ENCODE measurements at regions not wholly inside any gene's neighbourhood (a gene's known extent, or its start where the extent isn't known, plus 50 kb on each side); places are given as distances from the start of the nearest gene placed in this dataset.

GRCh38 chr6:115323001-115323400, 737.7 kb downstream of the FRK start:
- TF ChIP-seq NFYA (IDR thresholded peaks at IDR 0.05; ENCODE audit: borderline replicate concordance, low read depth, low read length) (no peak), ZSCAN29 (IDR thresholded peaks at IDR 0.05) (no peak), NR2C2 (IDR thresholded peaks at IDR 0.05; ENCODE audit: borderline replicate concordance, control insufficient read depth, insufficient read length, low read depth) (no peak), CTCF (IDR thresholded peaks at IDR 0.05 in 2 of 3, conservative IDR thresholded peaks at IDR 0.05 in 1 of 3; ENCODE audit: control insufficient read depth in 2 of 3, extremely low read depth in 1 of 3, insufficient read depth in 1 of 3, low read depth in 3 of 3, low read length in 3 of 3) (no peak), POLR2AphosphoS5 (IDR thresholded peaks at IDR 0.05; ENCODE audit: low read length) (no peak), EP300 (IDR thresholded peaks at IDR 0.05; ENCODE audit: borderline replicate concordance in 1 of 2, control insufficient read depth in 1 of 2, low read depth in 2 of 2, low read length in 2 of 2) (no peak), ZNF384 (IDR thresholded peaks at IDR 0.05; ENCODE audit: borderline replicate concordance, low read depth, low read length) (no peak), JUND (IDR thresholded peaks at IDR 0.05; ENCODE audit: low read depth, low read length) (no peak)
